ENCODE measurements at regions not wholly inside any gene's neighbourhood (a gene's known extent, or its start where the extent isn't known, plus 50 kb on each side); places are given as distances from the start of the nearest gene placed in this dataset.

GRCh38 chr3:72307438-72308115, 522.6 kb upstream of the PROK2 start:
- H3K36me3 Mint-ChIP-seq (ENCODE audit: insufficient read depth, unreplicated experiment) = no peaks in the 10 kb centered on the region
- H3K9me3 Mint-ChIP-seq (ENCODE audit: unreplicated experiment) = no peaks in the 10 kb centered on the region
- CTCF ChIA-PET = interaction anchor here (0.5 kb wide), 2 partner anchors 738 to 1792 kb away, joined by 3 read pairs; no protein-coding TSS in a partner anchor
- no peak overlapping the region for H3K27ac Mint-ChIP-seq (ENCODE audit: low read depth, unreplicated experiment)
- BruUV-seq (replicated peaks) = no TSS peak
- H3K27me3 Mint-ChIP-seq (ENCODE audit: insufficient read depth, unreplicated experiment) = no peaks in the 10 kb centered on the region
- intact Hi-C loops (cut with micrococcal nuclease) = no loop called here
- DNase-seq (ENCODE audit: unreplicated experiment) = no peak
- H3K4me3 Mint-ChIP-seq (ENCODE audit: unreplicated experiment) = no peak overlapping the region
- TF ChIP-seq, protein P1, sequence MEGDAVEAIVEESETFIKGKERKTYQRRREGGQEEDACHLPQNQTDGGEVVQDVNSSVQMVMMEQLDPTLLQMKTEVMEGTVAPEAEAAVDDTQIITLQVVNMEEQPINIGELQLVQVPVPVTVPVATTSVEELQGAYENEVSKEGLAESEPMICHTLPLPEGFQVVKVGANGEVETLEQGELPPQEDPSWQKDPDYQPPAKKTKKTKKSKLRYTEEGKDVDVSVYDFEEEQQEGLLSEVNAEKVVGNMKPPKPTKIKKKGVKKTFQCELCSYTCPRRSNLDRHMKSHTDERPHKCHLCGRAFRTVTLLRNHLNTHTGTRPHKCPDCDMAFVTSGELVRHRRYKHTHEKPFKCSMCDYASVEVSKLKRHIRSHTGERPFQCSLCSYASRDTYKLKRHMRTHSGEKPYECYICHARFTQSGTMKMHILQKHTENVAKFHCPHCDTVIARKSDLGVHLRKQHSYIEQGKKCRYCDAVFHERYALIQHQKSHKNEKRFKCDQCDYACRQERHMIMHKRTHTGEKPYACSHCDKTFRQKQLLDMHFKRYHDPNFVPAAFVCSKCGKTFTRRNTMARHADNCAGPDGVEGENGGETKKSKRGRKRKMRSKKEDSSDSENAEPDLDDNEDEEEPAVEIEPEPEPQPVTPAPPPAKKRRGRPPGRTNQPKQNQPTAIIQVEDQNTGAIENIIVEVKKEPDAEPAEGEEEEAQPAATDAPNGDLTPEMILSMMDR (IDR thresholded peaks at IDR 0.05; ENCODE audit: unreplicated experiment) = no peak
- POLR2A ChIA-PET = no interaction called here
- H3K4me1 Mint-ChIP-seq (ENCODE audit: insufficient read depth, unreplicated experiment) = no peaks in the 10 kb centered on the region

DNA sequence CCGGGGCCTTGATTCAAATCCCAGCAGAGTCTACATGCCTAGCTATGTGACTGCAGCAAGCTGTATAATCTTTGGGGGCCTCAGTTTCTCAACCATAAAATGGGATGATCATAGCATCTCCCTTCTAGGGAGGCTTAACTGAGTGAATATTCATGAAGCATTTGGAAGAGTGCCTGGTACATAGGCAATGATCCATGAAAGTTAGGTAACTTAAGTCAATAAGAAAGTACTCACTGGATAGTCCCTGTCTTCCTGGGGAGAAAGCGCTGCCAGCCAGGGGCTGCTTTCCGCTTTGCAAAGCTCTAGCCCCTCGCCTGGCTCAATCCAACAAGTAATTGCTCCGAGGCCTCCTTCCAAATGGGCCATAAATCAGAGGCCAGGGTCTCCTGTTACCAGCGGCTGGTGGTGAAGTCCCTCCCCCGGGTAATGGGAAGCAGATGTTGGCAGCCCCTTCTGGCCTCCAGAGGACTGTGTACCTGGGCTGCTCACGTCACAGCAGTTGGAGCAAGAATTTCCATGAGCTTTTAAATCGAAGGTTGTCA, 521.9 kb upstream of the PROK2 start:
- CTCF ChIA-PET = interaction anchor here (0.5 to 1.2 kb wide), 4 partner anchors 11 to 739 kb away, joined by 3 read pairs; no protein-coding TSS in a partner anchor
- Mint-ChIP-seq H3K27ac (ENCODE audit: low read depth, unreplicated experiment) (no peak overlapping the region), H3K27me3 (ENCODE audit: insufficient read depth, unreplicated experiment) (no peaks in the 10 kb centered on the region), H3K9me3 (ENCODE audit: unreplicated experiment) (no peaks in the 10 kb centered on the region), H3K4me3 (ENCODE audit: unreplicated experiment) (no peak overlapping the region), H3K36me3 (ENCODE audit: insufficient read depth, unreplicated experiment) (no peaks in the 10 kb centered on the region), H3K4me1 (ENCODE audit: insufficient read depth, unreplicated experiment) (no peaks in the 10 kb centered on the region)
- POLR2A ChIA-PET = interaction anchor here (0.6 kb wide), 1 partner anchor 467 kb away, joined by 3 read pairs; no protein-coding TSS in a partner anchor
- intact Hi-C loops (cut with micrococcal nuclease) = no loop called here
- no TSS peak for BruUV-seq (replicated peaks)
- peak; percentile 36 for DNase-seq (ENCODE audit: unreplicated experiment)
- TF ChIP-seq, protein P1 (IDR thresholded peaks at IDR 0.05; ENCODE audit: unreplicated experiment) = no peak

DNA sequence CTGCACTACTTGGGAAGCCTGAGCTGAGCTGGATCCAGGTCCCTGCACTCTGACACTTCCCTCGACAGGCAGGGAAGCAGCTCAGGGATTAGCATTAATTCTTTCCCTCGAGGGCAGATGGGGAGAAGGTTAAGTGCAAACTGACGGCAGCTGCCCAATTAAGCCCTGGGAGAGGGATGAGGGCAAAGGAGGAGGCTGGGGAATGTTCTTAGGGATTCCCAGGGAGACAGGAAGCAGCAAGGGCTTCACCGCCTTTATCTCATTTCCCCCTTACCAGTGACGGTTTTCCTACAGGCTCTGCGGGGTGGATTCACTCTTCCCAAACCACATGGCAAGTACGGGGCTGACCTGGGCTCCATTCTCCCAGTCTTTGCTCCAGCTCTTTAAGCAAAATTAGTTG, 519.0 kb upstream of the PROK2 start:
- Mint-ChIP-seq H3K27me3 (ENCODE audit: insufficient read depth, unreplicated experiment) (no peaks in the 10 kb centered on the region), H3K9me3 (ENCODE audit: unreplicated experiment) (no peaks in the 10 kb centered on the region), H3K36me3 (ENCODE audit: insufficient read depth, unreplicated experiment) (no peaks in the 10 kb centered on the region), H3K4me3 (ENCODE audit: unreplicated experiment) (no peak overlapping the region), H3K27ac (ENCODE audit: low read depth, unreplicated experiment) (no peak overlapping the region), H3K4me1 (ENCODE audit: insufficient read depth, unreplicated experiment) (peaks cover 15% of the 10 kb centered on the region)
- CTCF ChIA-PET = interaction anchor here (0.5 kb wide), 1 partner anchor 142 kb away, joined by 3 read pairs; no protein-coding TSS in a partner anchor
- POLR2A ChIA-PET = interaction anchor here (0.6 kb wide), 1 partner anchor 1088 kb away, joined by 3 read pairs; no protein-coding TSS in a partner anchor
- DNase-seq (ENCODE audit: unreplicated experiment) = no peak
- TF ChIP-seq, protein P1 (IDR thresholded peaks at IDR 0.05; ENCODE audit: unreplicated experiment) = no peak
- no TSS peak for BruUV-seq (replicated peaks)
- intact Hi-C loops (cut with micrococcal nuclease) = no loop called here

DNA sequence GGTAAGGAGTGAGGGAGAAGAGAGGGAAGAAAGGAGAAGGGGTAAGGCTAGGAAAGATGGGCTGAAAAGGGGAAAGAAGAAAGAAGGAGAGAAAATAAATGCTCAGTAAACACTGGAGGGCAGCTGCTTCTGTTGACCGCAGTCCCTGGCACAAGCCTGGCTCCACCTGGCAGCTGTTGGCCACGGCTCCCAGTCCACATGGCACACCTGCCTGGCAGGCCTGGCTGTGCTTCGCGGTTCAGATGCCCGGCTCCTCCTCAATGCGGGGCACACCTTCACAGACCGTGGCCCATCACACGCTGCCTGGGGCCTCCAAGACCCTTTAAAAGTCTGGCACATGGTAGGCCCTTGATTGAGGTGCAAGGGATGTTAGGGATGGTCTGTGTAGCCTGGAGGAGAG, 516.8 kb upstream of the PROK2 start:
- BruUV-seq (replicated peaks) = no TSS peak
- Mint-ChIP-seq H3K4me1 (ENCODE audit: insufficient read depth, unreplicated experiment) (peaks cover 15% of the 10 kb centered on the region), H3K9me3 (ENCODE audit: unreplicated experiment) (no peaks in the 10 kb centered on the region), H3K27ac (ENCODE audit: low read depth, unreplicated experiment) (no peak overlapping the region), H3K4me3 (ENCODE audit: unreplicated experiment) (no peak overlapping the region), H3K36me3 (ENCODE audit: insufficient read depth, unreplicated experiment) (no peaks in the 10 kb centered on the region), H3K27me3 (ENCODE audit: insufficient read depth, unreplicated experiment) (no peaks in the 10 kb centered on the region)
- CTCF ChIA-PET = no interaction called here
- TF ChIP-seq, protein P1 (IDR thresholded peaks at IDR 0.05; ENCODE audit: unreplicated experiment) = no peak
- intact Hi-C loops (cut with micrococcal nuclease) = no loop called here
- POLR2A ChIA-PET = interaction anchor here (1.0 kb wide), 1 partner anchor 11 kb away, joined by 4 read pairs; no protein-coding TSS in a partner anchor
- no peak for DNase-seq (ENCODE audit: unreplicated experiment)

Data from MCF 10A (cell line).